Activated CD4-positive, alpha-beta T cell treated with anti-CD3 and anti-CD28 coated beads, Interleukin-10, Interleukin-2, amounts not matched to agents 100 ng/mL and 50 ng/mL, durations not matched to agents 16 hours and 8 hours (primary cell): ENCODE measurements at regions not wholly inside any gene's neighbourhood (a gene's known extent, or its start where the extent isn't known, plus 50 kb on each side); places are given as distances from the start of the nearest gene placed in this dataset.
"Not testable (repeated sequence)": the region's sequence is repeated elsewhere in the genome, so short reads cannot be mapped to it uniquely, and the experiment has no call there.

Source experiments
- DNase-seq: peaks from one replicate; pipeline ENCODE4 v3.0.0-alpha.2; 2020

DNA sequence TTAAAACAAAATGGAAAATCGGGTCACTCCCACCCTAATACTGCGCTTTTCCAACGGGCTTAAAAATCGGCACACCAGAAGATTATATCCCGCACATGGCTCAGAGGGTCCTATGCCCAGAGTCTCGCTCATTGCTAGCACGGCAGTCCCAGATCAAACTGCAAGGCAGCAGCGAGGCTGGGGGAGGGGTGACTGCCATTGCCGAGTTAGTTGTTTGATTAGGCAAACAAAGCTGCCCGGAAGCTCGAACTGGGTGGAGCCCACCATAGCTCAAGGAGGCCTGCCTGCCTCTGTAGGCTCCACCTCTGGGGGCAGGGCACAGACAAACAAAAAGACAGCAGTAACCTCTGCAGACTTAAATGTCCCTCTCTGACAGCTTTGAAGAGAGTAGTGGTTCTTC lies 100.7 kb upstream of the KLHL1 start:
- DNase-seq, result not testable (repeated sequence)

DNA sequence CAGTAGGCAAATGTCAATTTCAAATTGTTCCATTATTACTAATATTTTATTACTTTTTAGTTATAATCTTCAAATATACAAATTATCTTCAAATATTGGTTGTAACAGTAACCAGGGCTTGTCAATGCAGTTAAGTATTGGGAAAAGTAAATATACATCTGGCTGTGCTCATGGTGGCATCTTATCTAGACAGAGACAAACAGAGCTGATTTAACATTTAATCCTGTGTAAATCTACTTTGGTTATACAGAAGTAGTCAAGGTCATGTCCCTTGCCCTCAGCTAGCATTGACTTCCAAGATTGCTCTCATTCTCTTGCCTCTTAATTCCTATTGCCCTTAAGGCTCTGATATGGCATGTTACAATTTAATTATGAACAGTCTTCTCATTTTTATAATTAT lies 98.4 kb upstream of the KLHL1 start:
- no peak for DNase-seq

DNA sequence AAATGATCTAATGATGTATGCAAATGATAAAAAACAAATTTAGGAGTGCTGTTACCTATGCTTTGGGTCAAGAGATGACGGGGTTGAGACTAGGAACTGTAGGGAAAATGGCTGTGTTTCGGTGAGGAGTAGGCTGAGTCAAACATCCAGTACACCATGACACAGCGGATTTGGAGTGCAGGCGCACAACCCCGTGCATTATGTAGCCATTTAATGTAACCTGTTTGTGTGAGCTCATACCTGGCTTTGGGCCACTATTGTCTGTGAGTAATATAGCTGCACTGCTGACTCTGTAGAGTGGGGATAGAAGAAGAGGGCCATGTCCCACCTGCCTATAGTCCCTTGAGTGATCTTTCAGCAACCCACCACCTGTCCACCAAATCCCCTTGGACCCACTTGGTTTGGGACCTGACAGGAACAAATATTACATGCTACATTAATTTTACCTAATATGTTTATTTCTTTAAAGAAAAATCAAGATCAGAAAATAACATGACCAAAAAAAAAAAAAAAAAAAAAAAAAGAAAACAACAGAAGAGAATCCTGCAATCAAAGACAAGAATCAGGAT lies 95.5 kb upstream of the KLHL1 start:
- no peak for DNase-seq

DNA sequence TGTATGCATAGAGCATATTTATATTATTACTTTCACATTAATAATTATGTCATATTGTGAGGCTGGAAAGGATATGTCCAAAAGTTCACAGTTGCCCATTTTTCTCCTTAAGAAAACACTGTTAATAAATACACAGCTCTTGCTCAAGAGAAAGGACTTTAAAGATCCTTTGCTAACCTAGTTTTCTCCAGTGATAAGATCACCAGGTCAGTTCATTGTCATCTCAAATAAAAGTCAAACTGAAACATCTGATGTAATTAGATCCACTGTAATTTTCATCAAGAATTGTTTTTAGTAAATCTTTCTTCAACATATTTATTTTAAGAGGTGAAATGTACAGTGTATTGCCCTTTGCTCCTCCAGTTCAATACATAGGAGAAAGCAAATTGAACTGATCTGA lies 82.8 kb upstream of the KLHL1 start:
- no peak for DNase-seq

DNA sequence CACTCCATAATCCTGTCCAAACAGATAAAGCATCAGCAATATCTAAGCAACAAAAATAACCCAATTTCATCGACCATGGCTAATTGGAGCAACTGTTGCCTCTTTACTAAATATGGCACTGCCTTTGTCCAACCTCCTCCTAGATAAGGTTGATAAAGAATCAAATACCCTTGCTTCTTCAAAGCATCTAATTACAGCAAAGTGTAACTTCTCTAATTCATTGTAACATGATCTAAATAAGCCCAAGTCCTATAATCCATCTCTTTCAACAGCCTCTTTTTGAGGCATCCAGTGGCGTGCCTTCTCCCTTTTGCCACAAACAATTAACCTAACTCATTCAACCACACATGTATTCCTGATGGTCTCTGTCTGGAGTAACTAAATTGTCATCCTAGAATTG lies 81.7 kb upstream of the KLHL1 start:
- DNase-seq, result no peak

DNA sequence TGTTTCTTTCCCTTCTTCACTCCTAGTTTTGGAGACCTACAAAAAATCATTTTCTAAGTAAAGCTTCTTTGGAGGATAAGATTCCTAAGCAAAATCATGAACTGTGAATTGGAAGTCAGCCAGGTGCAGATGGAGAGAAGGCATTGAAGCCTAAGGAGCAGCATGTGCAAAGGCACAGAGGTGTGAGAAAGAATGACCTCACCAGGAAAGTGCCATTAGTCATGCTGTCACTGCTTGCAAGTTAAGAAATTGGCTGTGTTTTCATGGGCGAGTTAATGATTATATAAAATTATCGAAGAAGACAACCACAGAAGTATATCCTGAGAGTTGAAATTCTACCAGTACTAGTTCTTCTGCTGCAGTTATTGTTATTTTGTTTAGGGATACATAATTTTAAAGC lies 80.3 kb upstream of the KLHL1 start:
- no peak for DNase-seq

DNA sequence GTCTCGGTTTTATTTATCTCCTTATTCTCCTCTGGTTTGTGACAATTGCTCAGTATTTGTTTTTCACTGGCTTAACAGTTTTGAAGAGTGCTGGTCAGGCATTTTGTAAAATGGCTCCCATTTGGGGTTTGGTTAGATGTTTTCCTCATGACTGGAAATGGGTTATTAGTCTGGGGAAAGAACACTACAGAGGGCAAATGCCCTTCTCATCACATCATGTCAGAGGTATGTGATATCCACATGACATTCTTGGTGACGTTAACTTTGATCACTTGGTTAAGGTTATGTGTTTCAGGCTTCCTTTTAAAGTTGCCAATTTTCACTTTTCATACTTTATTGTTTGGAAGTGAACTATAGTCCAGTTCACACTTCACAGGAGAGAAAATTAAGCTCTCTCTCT lies 74.8 kb upstream of the KLHL1 start:
- no peak for DNase-seq
